DND-41 (cell line): ENCODE measurements at regions not wholly inside any gene's neighbourhood (a gene's known extent, or its start where the extent isn't known, plus 50 kb on each side); places are given as distances from the start of the nearest gene placed in this dataset.

Source experiments
- EZH2 ChIP-seq: IDR thresholded peaks from 3 replicates; pipeline ENCODE4 v1.6.1; 2012; ENCODE audit warnings: borderline replicate concordance, low read depth, mild to moderate bottlenecking, moderate library complexity, low read length, inconsistent platforms; ENCODE audit not compliant: severe bottlenecking
- TF ChIP-seq, protein P1 (sequence below): IDR thresholded peaks from 2 replicates; pipeline ENCODE4 v1.5.1; 2012; ENCODE audit warnings: borderline replicate concordance, low read length, moderate library complexity, mild to moderate bottlenecking; ENCODE audit not compliant: poor library complexity, severe bottlenecking; ENCODE audit errors: extremely low read depth

DNA sequence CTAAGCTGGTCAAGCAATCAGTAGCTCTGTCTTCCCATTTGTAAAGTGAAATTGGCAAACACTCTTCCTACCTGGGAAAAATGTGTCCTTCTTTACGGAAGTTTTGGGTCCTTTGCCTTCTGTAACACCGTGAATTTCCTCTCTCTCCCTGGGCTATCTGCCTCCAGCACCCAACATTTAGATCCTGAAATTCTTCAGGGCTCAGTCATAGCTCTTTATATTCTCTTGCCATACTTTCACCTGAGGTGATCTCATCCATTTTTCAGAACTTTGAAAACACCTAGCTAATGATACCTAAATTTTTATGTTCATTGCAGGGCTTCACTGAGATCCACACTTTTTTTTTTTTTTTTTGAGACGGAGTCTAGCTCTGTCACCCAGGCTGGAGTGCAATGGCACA, 1042.2 kb downstream of the DIAPH3 start:
- TF ChIP-seq, protein P1, sequence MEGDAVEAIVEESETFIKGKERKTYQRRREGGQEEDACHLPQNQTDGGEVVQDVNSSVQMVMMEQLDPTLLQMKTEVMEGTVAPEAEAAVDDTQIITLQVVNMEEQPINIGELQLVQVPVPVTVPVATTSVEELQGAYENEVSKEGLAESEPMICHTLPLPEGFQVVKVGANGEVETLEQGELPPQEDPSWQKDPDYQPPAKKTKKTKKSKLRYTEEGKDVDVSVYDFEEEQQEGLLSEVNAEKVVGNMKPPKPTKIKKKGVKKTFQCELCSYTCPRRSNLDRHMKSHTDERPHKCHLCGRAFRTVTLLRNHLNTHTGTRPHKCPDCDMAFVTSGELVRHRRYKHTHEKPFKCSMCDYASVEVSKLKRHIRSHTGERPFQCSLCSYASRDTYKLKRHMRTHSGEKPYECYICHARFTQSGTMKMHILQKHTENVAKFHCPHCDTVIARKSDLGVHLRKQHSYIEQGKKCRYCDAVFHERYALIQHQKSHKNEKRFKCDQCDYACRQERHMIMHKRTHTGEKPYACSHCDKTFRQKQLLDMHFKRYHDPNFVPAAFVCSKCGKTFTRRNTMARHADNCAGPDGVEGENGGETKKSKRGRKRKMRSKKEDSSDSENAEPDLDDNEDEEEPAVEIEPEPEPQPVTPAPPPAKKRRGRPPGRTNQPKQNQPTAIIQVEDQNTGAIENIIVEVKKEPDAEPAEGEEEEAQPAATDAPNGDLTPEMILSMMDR, result no peak
- no peak for TF ChIP-seq EZH2
